SK-N-SH (cell line): ENCODE measurements at regions not wholly inside any gene's neighbourhood (a gene's known extent, or its start where the extent isn't known, plus 50 kb on each side); places are given as distances from the start of the nearest gene placed in this dataset.

Experiments used
- CTCF ChIA-PET: fragments of 300-600, 350-600 bp; formaldehyde crosslinking; extraction: SDS; loops from one replicate; lab custom pipeline; 2021; lab: Yijun Ruan, JAX
- POLR2A ChIA-PET: fragments of 350-600 bp; sonication (Branson Sonifier 250); formaldehyde crosslinking; extraction: SDS; loops from one replicate; lab custom pipeline; 2020; ENCODE audit warnings: antibody characterized with exemption, inconsistent platforms; lab: Yijun Ruan, JAX
- DNase-seq: peaks from one replicate; pipeline ENCODE4 v3.0.0; 2012
- H2AFZ ChIP-seq: fragments of 200-600 bp; sonication (generic); 2 replicates; pipeline ENCODE4 v1.8.1; 2016; ENCODE audit warnings: antibody characterized with exemption, mild to moderate bottlenecking, low read depth
- H3F3A ChIP-seq: fragments of 200-600 bp; sonication (generic); replicated peaks from 2 replicates; pipeline ENCODE3; 2016; ENCODE audit warnings: antibody characterized with exemption, mild to moderate bottlenecking; ENCODE audit not compliant: insufficient read depth
- H3K27ac ChIP-seq, 2 experiments: fragments of 200-500 bp in 1 of 2; fragments of 200-600 bp in 1 of 2; sonication (Bioruptor generic) in 1 of 2; sonication (generic), shearing (Covaris generic) in 1 of 2; 2 replicates each; pipeline versions ENCODE4 v1.5.1 to v1.6.1; 2014 to 2016; ENCODE audit warnings: low read depth in 2 of 2, inconsistent platforms in 1 of 2, low read length in 1 of 2, mild to moderate bottlenecking in 1 of 2, mixed read lengths in 1 of 2
- H3K27me3 ChIP-seq: fragments of 200-600 bp; sonication (generic), shearing (Covaris generic); 2 replicates; pipeline ENCODE4 v1.6.1; 2016; ENCODE audit warnings: mixed run types; ENCODE audit not compliant: insufficient read depth
- H3K36me3 ChIP-seq, 2 experiments: fragments of 200-500 bp in 1 of 2; fragments of 200-600 bp in 1 of 2; sonication (Bioruptor generic) in 1 of 2; sonication (generic) in 1 of 2; replicated peaks in 1 of 2; 2 replicates each; pipeline versions ENCODE3 to v1.5.1; 2014 to 2016; ENCODE audit warnings: low read length in 1 of 2, mild to moderate bottlenecking in 1 of 2; ENCODE audit not compliant: insufficient read depth in 2 of 2, control insufficient read depth in 1 of 2
- H3K4me1 ChIP-seq, 2 experiments: fragments of 200-500 bp in 1 of 2; fragments of 200-600 bp in 1 of 2; sonication (Bioruptor generic) in 1 of 2; sonication (generic), shearing (Covaris generic) in 1 of 2; 2 replicates each; pipeline versions ENCODE4 v1.5.1 to v1.6.1; 2014 to 2016; ENCODE audit warnings: low read depth in 1 of 2, low read length in 1 of 2, mixed run types in 1 of 2; ENCODE audit not compliant: insufficient read depth in 2 of 2, control insufficient read depth in 1 of 2
- H3K4me2 ChIP-seq: fragments of 200-600 bp; sonication (generic), shearing (Covaris generic); 2 replicates; pipeline ENCODE4 v1.6.1; 2017; ENCODE audit warnings: mixed run types
- H3K4me3 ChIP-seq, 2 experiments: fragments of 200-500 bp in 1 of 2; fragments of 200-600 bp in 1 of 2; sonication (Bioruptor generic) in 1 of 2; sonication (generic), shearing (Covaris generic) in 1 of 2; 2 replicates each; pipeline versions ENCODE4 v1.5.1 to v1.8.1; 2014 to 2016; ENCODE audit warnings: low read depth in 2 of 2, inconsistent platforms in 1 of 2, low read length in 1 of 2, mild to moderate bottlenecking in 1 of 2, mixed read lengths in 1 of 2, moderate library complexity in 1 of 2
- H3K79me2 ChIP-seq: fragments of 200-600 bp; sonication (generic); 2 replicates; pipeline ENCODE4 v1.8.1; 2017; ENCODE audit warnings: mild to moderate bottlenecking; ENCODE audit not compliant: insufficient read depth
- H3K9ac ChIP-seq: fragments of 200-600 bp; sonication (generic); 2 replicates; pipeline ENCODE4 v1.6.1; 2017; ENCODE audit warnings: mixed run types
- H3K9me2 ChIP-seq: fragments of 200-600 bp; sonication (generic); 2 replicates; pipeline ENCODE4 v1.6.1; 2017; ENCODE audit warnings: mixed run types
- H3K9me3 ChIP-seq: fragments of 200-600 bp; sonication (generic); 2 replicates; pipeline ENCODE4 v1.6.1; 2017; ENCODE audit warnings: mixed run types, mild to moderate bottlenecking, moderate library complexity
- H4K20me1 ChIP-seq: fragments of 200-600 bp; sonication (generic); 2 replicates; pipeline ENCODE4 v1.6.1; 2017; ENCODE audit warnings: mild to moderate bottlenecking, mixed run types; ENCODE audit not compliant: insufficient read depth
- ELF1 ChIP-seq: IDR thresholded peaks from 2 replicates; pipeline ENCODE4 v1.4.0; 2012
- EP300 ChIP-seq, 2 experiments: IDR thresholded peaks; 2 replicates each; pipeline versions ENCODE4 v1.4.0 to v1.6.1; 2012; ENCODE audit warnings: borderline replicate concordance in 1 of 2, low read depth in 1 of 2, low read length in 1 of 2
- EZH2phosphoT487 ChIP-seq: fragments of 200-600 bp; sonication (generic); IDR thresholded peaks from 2 replicates; pipeline ENCODE4 v1.6.1; 2017; ENCODE audit warnings: low read depth, mixed run types, mild to moderate bottlenecking, antibody characterized with exemption, moderate library complexity, borderline replicate concordance
- FOXJ3 ChIP-seq: sonication (generic); formaldehyde crosslinking; IDR thresholded peaks from 2 replicates; pipeline ENCODE4 v1.5.1; 2020; ENCODE audit warnings: mild to moderate bottlenecking, missing genetic modification reagents
- FOXM1 ChIP-seq: IDR thresholded peaks from 2 replicates; pipeline ENCODE4 v1.4.0; 2012; ENCODE audit warnings: low read depth, mild to moderate bottlenecking
- NRF1 ChIP-seq: IDR thresholded peaks from 2 replicates; pipeline ENCODE4 v1.6.1; 2012; ENCODE audit warnings: low read depth, mild to moderate bottlenecking, low read length
- RAD21 ChIP-seq: IDR thresholded peaks from 2 replicates; pipeline ENCODE4 v1.6.1; 2012; ENCODE audit warnings: mild to moderate bottlenecking, low read length
- RXRA ChIP-seq: IDR thresholded peaks from 2 replicates; pipeline ENCODE4 v1.4.0; 2012; ENCODE audit warnings: low read depth, mild to moderate bottlenecking, borderline replicate concordance
- SIN3A ChIP-seq: IDR thresholded peaks from 2 replicates; pipeline ENCODE4 v1.6.1; 2012; ENCODE audit warnings: low read depth, mild to moderate bottlenecking, low read length, moderate library complexity, borderline replicate concordance
- TCF12 ChIP-seq: IDR thresholded peaks from 2 replicates; pipeline ENCODE4 v1.4.0; 2012
- TEAD4 ChIP-seq: IDR thresholded peaks from 2 replicates; pipeline ENCODE4 v1.4.0; 2012; ENCODE audit warnings: mild to moderate bottlenecking, borderline replicate concordance; ENCODE audit not compliant: insufficient read depth
- USF1 ChIP-seq: IDR thresholded peaks from 2 replicates; pipeline ENCODE4 v1.4.0; 2012; ENCODE audit warnings: low read depth, borderline replicate concordance
- USF2 ChIP-seq: fragments of 150-350 bp; IDR thresholded peaks from 2 replicates; pipeline ENCODE4 v1.6.1; 2017; ENCODE audit warnings: antibody characterized with exemption, low read length, low read depth, borderline replicate concordance
- YY1 ChIP-seq: IDR thresholded peaks from 2 replicates; pipeline ENCODE4 v1.4.0; 2012; ENCODE audit warnings: low read depth, mild to moderate bottlenecking
- WGBS: methylation state at CpG from one replicate; pipeline ENCODE4 v1.1.6; 2017; ENCODE audit warnings: low lambda C conversion rate; 5-methylcytosine and 5-hydroxymethylcytosine counted together
- TF ChIP-seq, protein P1 (sequence below): IDR thresholded peaks from 2 replicates; pipeline ENCODE4 v1.4.0; 2012; ENCODE audit warnings: low read depth

GRCh38 chr20:55678970-55679667 lies 326.2 kb downstream of the CBLN4 start:
- Histone ChIP-seq H3K4me2 (no peak overlapping the region), H4K20me1 (no peaks in the 10 kb centered on the region), H3K36me3 (no peaks in the 10 kb centered on the region), H3F3A (no peaks in the 10 kb centered on the region), H3K9me3 (no peaks in the 10 kb centered on the region), H3K4me1 (no peaks in the 10 kb centered on the region; a peak in 1 of 4 replicates), H3K27ac (no peak overlapping the region), H3K27me3 (no peaks in the 10 kb centered on the region), H3K79me2 (no peaks in the 10 kb centered on the region), H3K9ac (no peak overlapping the region), H3K9me2 (no peaks in the 10 kb centered on the region)
- POLR2A ChIA-PET: no interaction called here
- 13% methylated on average over 5 of the region's 5 CpGs for WGBS
- DNase-seq: no peak
- CTCF ChIA-PET: no interaction called here
- TF ChIP-seq FOXJ3 (CRISPR knock-in tag): no peak
- no peak for TF ChIP-seq EP300 (IDR thresholded peaks at IDR 0.05; ENCODE audit: borderline replicate concordance in 1 of 2, low read depth in 1 of 2, low read length in 1 of 2)
- no peak for TF ChIP-seq USF1
- TF ChIP-seq RXRA: no peak
- no peak for TF ChIP-seq EZH2phosphoT487
- TF ChIP-seq, all 33 proteins: peak for 0
- Histone ChIP-seq H3K4me3 (no peak overlapping the region), H2AFZ (no peak overlapping the region)

GRCh38 chr20:55678126-55678525 lies 327.2 kb downstream of the CBLN4 start:
- Histone ChIP-seq H3F3A (no peaks in the 10 kb centered on the region), H3K79me2 (no peaks in the 10 kb centered on the region), H4K20me1 (no peaks in the 10 kb centered on the region), H2AFZ (no peak overlapping the region), H3K9me3 (no peaks in the 10 kb centered on the region), H3K4me1 (no peaks in the 10 kb centered on the region; a peak in 1 of 4 replicates), H3K36me3 (no peaks in the 10 kb centered on the region), H3K4me3 (no peak overlapping the region), H3K9me2 (no peaks in the 10 kb centered on the region), H3K9ac (no peak overlapping the region), H3K27ac (no peak overlapping the region), H3K27me3 (no peaks in the 10 kb centered on the region), H3K4me2 (no peak overlapping the region)
- 9% methylated on average over 3 of the region's 3 CpGs for WGBS
- no peak for DNase-seq
- TF ChIP-seq NRF1 (no peak), TCF12 (no peak), YY1 (no peak), TEAD4 (no peak), ELF1 (no peak), RAD21 (no peak), FOXM1 (no peak), SIN3A (no peak), USF2 (no peak)
- TF ChIP-seq, protein P1, sequence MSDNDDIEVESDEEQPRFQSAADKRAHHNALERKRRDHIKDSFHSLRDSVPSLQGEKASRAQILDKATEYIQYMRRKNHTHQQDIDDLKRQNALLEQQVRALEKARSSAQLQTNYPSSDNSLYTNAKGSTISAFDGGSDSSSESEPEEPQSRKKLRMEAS: no peak
- CTCF ChIA-PET: no interaction called here
- POLR2A ChIA-PET: no interaction called here
